GM12878 (cell line): ENCODE measurements at regions not wholly inside any gene's neighbourhood (a gene's known extent, or its start where the extent isn't known, plus 50 kb on each side); places are given as distances from the start of the nearest gene placed in this dataset.
A peak's percentile ranks its signal among the peaks of the same experiment; 100 is the strongest.

Experiments
- BACH1 ChIP-seq: fragments of 450-650 bp; IDR thresholded peaks from 2 replicates; pipeline ENCODE4 v1.6.1; 2017; ENCODE audit warnings: mild to moderate bottlenecking, borderline replicate concordance
- BMI1 ChIP-seq: fragments of 450-650 bp; IDR thresholded peaks from 2 replicates; pipeline ENCODE4 v1.6.1; 2016; ENCODE audit warnings: mild to moderate bottlenecking, moderate library complexity, borderline replicate concordance
- CHD4 ChIP-seq: fragments of 200-600 bp; sonication (generic); IDR thresholded peaks from 2 replicates; pipeline ENCODE4 v1.6.1; 2016; ENCODE audit warnings: mild to moderate bottlenecking
- DPF2 ChIP-seq: fragments of 450-650 bp; IDR thresholded peaks from 2 replicates; pipeline ENCODE4 v1.6.1; 2017; ENCODE audit warnings: mild to moderate bottlenecking
- E4F1 ChIP-seq: fragments of 450-650 bp; IDR thresholded peaks from 2 replicates; pipeline ENCODE4 v1.6.1; 2018; ENCODE audit warnings: borderline replicate concordance, mild to moderate bottlenecking; ENCODE audit not compliant: partially characterized antibody
- EP300 ChIP-seq, 2 experiments: fragments of 150-350 bp in 1 of 2; IDR thresholded peaks; 2 replicates each; pipeline ENCODE4 v1.6.1; 2011 to 2012; ENCODE audit warnings: low read depth in 2 of 2, low read length in 2 of 2, borderline replicate concordance in 1 of 2, improper control_type of control experiment in 1 of 2, inconsistent platforms in 1 of 2; ENCODE audit not compliant: control insufficient read depth in 1 of 2
- ETV6 ChIP-seq, 2 experiments: fragments of 450-650 bp in 1 of 2; IDR thresholded peaks in 1 of 2; conservative IDR thresholded peaks in 1 of 2; 2 replicates each; pipeline ENCODE4 v1.6.1; 2014; ENCODE audit warnings: antibody characterized with exemption in 1 of 2, borderline replicate concordance in 1 of 2, low read depth in 1 of 2, mild to moderate bottlenecking in 1 of 2, moderate library complexity in 1 of 2
- HCFC1 ChIP-seq: fragments of 150-350 bp; IDR thresholded peaks from 2 replicates; pipeline ENCODE4 v1.6.1; 2014; ENCODE audit warnings: low read length
- HDAC6 ChIP-seq: fragments of 200-600 bp; sonication (generic); IDR thresholded peaks from one replicate; pipeline ENCODE4 v1.8.0; 2017; ENCODE audit warnings: antibody characterized with exemption; ENCODE audit not compliant: unreplicated experiment
- KDM1A ChIP-seq: fragments of 200-600 bp; sonication (generic); IDR thresholded peaks from 2 replicates; pipeline ENCODE4 v1.6.1; 2016; ENCODE audit warnings: borderline replicate concordance
- MXI1 ChIP-seq: fragments of 150-350 bp; IDR thresholded peaks from 2 replicates; pipeline ENCODE4 v1.6.1; 2011; ENCODE audit warnings: low read depth, mild to moderate bottlenecking, inconsistent platforms, low read length, improper control_type of control experiment
- NKRF ChIP-seq: fragments of 450-650 bp; conservative IDR thresholded peaks from 2 replicates; pipeline ENCODE4 v1.6.1; 2017; ENCODE audit warnings: mild to moderate bottlenecking, moderate library complexity
- PAX5 ChIP-seq: IDR thresholded peaks from 2 replicates; pipeline ENCODE4 v1.6.1; 2011; ENCODE audit warnings: low read depth, low read length, borderline replicate concordance
- POU2F2 ChIP-seq: IDR thresholded peaks from 3 replicates; pipeline ENCODE4 v1.6.1; 2011; ENCODE audit warnings: low read depth, mild to moderate bottlenecking, low read length, borderline replicate concordance
- RAD21 ChIP-seq: IDR thresholded peaks from 2 replicates; pipeline ENCODE4 v1.6.1; 2011; ENCODE audit warnings: mild to moderate bottlenecking, low read depth, low read length, moderate library complexity; ENCODE audit not compliant: insufficient read depth
- SIN3A ChIP-seq: IDR thresholded peaks from 2 replicates; pipeline ENCODE4 v1.6.1; 2012; ENCODE audit warnings: low read depth, low read length, improper control_type of control experiment
- SMARCA5 ChIP-seq: fragments of 450-650 bp; IDR thresholded peaks from 2 replicates; pipeline ENCODE4 v1.6.1; 2017; ENCODE audit warnings: mild to moderate bottlenecking
- SREBF2 ChIP-seq: IDR thresholded peaks from 2 replicates; pipeline ENCODE4 v1.6.1; 2012; ENCODE audit warnings: mild to moderate bottlenecking, low read length
- STAT3 ChIP-seq: IDR thresholded peaks from 2 replicates; pipeline ENCODE4 v1.6.1; 2011; ENCODE audit warnings: low read depth, low read length, improper control_type of control experiment
- TBL1XR1 ChIP-seq: IDR thresholded peaks from 2 replicates; pipeline ENCODE4 v1.6.1; 2012; ENCODE audit warnings: low read depth, low read length, improper control_type of control experiment
- YBX1 ChIP-seq: fragments of 450-650 bp; IDR thresholded peaks from 2 replicates; pipeline ENCODE4 v1.6.1; 2016; ENCODE audit warnings: antibody characterized with exemption
- ZBTB40 ChIP-seq: fragments of 450-650 bp; IDR thresholded peaks from 2 replicates; pipeline ENCODE4 v1.6.1; 2016; ENCODE audit warnings: mild to moderate bottlenecking, moderate library complexity, borderline replicate concordance
- ZSCAN29 ChIP-seq: fragments of 450-650 bp; IDR thresholded peaks from 2 replicates; pipeline ENCODE4 v1.6.1; 2017; ENCODE audit warnings: mild to moderate bottlenecking, moderate library complexity
- ZZZ3 ChIP-seq: IDR thresholded peaks from 2 replicates; pipeline ENCODE4 v1.6.1; 2011; ENCODE audit warnings: low read depth; ENCODE audit not compliant: control insufficient read depth, insufficient read length

- TF ChIP-seq NKRF (no peak), STAT3 (no peak), SIN3A (no peak), YBX1 (no peak), SREBF2 (no peak), TBL1XR1 (0 out of 2 replicates have a peak, but pooled peaks have one; percentile 12), BACH1 (no peak), HDAC6 (no peak), RAD21 (no peak), ETV6 (conservative IDR thresholded peaks at IDR 0.05 in 1 of 2, IDR thresholded peaks at IDR 0.05 in 1 of 2; ENCODE audit: borderline replicate concordance in 1 of 2, low read depth in 1 of 2) (peak in 1 of 2 experiments; percentile 70; a peak in 2 of 4 replicates), SMARCA5 (no peak), BMI1 (no peak), HCFC1 (no peak), KDM1A (no peak), EP300 (IDR thresholded peaks at IDR 0.05; ENCODE audit: borderline replicate concordance in 1 of 2, control insufficient read depth in 1 of 2, low read depth in 2 of 2, low read length in 2 of 2) (no peak), CHD4 (no peak), MXI1 (no peak), DPF2 (0 out of 2 replicates have a peak, but pooled peaks have one; percentile 48), ZZZ3 (no peak), ZBTB40 (no peak), PAX5 (peak; percentile 50; the same call in 1 of the 2 replicates), E4F1 (no peak), ZSCAN29 (no peak), POU2F2 (no peak)
Observed at GRCh38 chr3:191139736-191140135, 59.3 kb upstream of the OSTN start (continued).
